Pons (tissue), 1 donor: ENCODE measurements at regions not wholly inside any gene's neighbourhood (a gene's known extent, or its start where the extent isn't known, plus 50 kb on each side); places are given as distances from the start of the nearest gene placed in this dataset.

ENCODE experiments used
- DNase-seq: peaks from one replicate; pipeline ENCODE4 v3.0.0-alpha.2; 2016; ENCODE audit warnings: low spot score

DNA sequence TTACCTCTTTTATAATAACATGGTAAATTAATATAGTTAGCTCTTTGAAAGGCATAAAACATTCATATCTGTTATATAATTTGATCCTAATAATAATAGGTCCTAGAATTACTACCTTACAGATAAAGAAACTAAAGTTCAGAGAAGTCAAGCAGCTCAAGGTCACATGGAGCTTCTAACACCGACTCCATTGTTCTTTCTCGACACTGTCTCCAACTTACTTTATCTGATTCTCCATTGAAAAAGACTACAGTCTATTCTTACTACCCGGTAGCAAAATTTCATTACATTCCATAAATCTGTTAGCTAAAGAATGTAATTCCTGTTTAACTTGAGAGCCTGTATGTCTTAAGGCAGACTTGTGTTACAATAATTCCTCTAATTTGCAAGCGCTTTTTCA, 96.3 kb upstream of the TMEM161B start:
- DNase-seq, result peak; percentile 30

- DNase-seq, result no peak
These were observed 86.9 kb upstream of the TMEM161B start for GRCh38 chr5:88355490-88356050.

- DNase-seq, result no peak
These were observed 57.2 kb upstream of the TMEM161B start for GRCh38 chr5:88325868-88326267.

DNA sequence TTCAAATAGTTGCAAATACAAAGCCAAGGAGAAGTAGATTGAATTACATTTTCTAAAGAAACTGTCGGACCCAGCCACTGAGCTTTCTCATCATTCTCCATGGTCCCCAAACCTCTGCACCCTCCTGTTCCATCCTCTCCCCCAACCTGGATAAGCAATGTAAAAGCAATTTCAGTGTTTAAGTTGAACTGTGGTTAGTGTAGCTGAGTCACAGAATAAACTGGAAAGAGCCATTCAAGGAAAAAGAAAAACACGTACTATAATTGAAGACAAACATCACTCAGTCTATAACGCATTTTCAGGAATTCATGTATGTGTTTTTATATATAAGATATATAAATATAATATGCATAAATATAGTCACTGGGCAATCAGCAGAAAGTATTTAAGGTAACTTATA, 54.1 kb upstream of the TMEM161B start:
- no peak for DNase-seq
